Ascending aorta (tissue), 2 donors: ENCODE measurements at regions not wholly inside any gene's neighbourhood (a gene's known extent, or its start where the extent isn't known, plus 50 kb on each side); places are given as distances from the start of the nearest gene placed in this dataset.

ENCODE experiments used
- DNase-seq, 2 donors: peaks; one replicate each; pipeline ENCODE4 v3.0.0-alpha.2; 2019; ENCODE audit warnings: low spot score in 2 of 2
- H3K27ac ChIP-seq, 2 donors: fragments of 200-600 bp; sonication (generic); one replicate each; pipeline ENCODE4 v1.5.1; 2016 to 2017; ENCODE audit warnings: mild to moderate bottlenecking in 1 of 2
- H3K27me3 ChIP-seq: fragments of 200-600 bp; sonication (generic); one replicate; pipeline ENCODE4 v1.5.1; 2017
- H3K36me3 ChIP-seq, 2 donors: fragments of 200-600 bp; sonication (generic); one replicate each; pipeline ENCODE4 v1.5.1; 2016
- H3K4me1 ChIP-seq, 2 donors: fragments of 200-600 bp; sonication (generic); one replicate each; pipeline ENCODE4 v1.5.1; 2016 to 2017; ENCODE audit warnings: mild to moderate bottlenecking in 1 of 2
- H3K4me3 ChIP-seq, 2 donors: fragments of 200-600 bp; sonication (generic); one replicate each; pipeline ENCODE4 v1.5.1; 2016 to 2017; ENCODE audit warnings: mild to moderate bottlenecking in 1 of 2
- H3K9me3 ChIP-seq, 2 donors: fragments of 200-600 bp; sonication (generic); one replicate each; pipeline ENCODE4 v1.5.1; 2016
- CTCF ChIP-seq, 3 experiments: fragments of 200-600 bp in 2 of 3; fragments of 450-650 bp in 1 of 3; sonication (generic) in 2 of 3; IDR thresholded peaks; one replicate each; pipeline ENCODE4 v1.5.1; 2016 to 2019; ENCODE audit warnings: antibody characterized with exemption in 3 of 3, mild to moderate bottlenecking in 1 of 3, moderate library complexity in 1 of 3
- intact Hi-C: fragments of 100-400 bp; cut with DNase I; formaldehyde crosslinking; loops from one replicate; pipeline ENCODE4 v1.15.1; 2023

DNA sequence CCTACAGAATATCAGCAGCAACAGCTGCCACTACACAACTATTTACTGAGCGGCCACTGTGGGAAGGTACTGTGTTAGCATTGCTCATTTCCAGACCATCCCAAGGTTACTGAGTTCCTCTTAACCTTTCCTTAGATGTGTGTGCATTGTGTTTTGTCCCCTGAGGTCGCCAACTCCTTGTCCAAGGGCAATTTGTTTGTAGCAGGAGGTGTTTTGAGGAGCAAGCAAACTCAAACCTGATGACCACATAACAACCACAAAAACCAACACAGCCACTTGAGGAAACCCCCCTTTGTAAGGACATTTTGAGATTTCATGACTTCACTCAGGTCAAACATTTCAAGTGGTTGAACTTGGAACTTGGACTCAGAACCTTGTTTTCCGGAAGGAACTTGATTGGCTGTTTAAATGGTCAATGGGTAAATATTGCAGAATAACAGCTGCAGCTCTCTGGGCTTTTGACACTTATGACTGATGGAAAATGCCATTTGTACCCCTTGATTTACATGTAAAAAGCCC is 122.3 kb downstream of the MID1IP1 start:
- Histone ChIP-seq H3K9me3 (no peaks in the 10 kb centered on the region), H3K36me3 (no peaks in the 10 kb centered on the region), H3K27ac (no peak overlapping the region), H3K27me3 (no peaks in the 10 kb centered on the region), H3K4me3 (no peak overlapping the region), H3K4me1 (no peaks in the 10 kb centered on the region)
- DNase-seq, result no peak
- TF ChIP-seq CTCF (IDR thresholded peaks at IDR 0.05), result no peak
- intact Hi-C loops, result no loop called here

DNA sequence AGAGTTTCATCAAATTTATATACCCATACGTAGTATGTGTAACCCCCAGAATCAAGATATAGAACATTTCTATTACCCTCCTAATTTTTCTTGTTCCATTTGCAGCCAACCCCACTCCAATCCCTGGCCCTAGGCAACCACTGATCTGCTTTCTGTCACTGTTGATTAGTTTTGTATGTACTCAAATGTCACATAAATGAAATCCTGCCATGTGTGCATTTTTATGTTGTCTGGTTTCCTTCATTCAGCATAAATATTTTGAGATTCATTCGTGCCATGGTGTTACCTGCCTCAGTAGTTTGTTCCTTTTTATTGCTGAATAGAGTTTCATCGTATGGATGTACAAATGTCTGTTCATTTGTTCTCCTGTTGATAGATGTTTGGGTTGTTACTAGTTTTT is 126.3 kb downstream of the MID1IP1 start:
- peaks cover 0 to 5% of the 10 kb centered on the region in 2 donors for H3K4me1 ChIP-seq
- H3K27me3 ChIP-seq, result no peaks in the 10 kb centered on the region
- H3K4me3 ChIP-seq, result no peak overlapping the region
- no peaks in the 10 kb centered on the region for H3K9me3 ChIP-seq
- no peak for TF ChIP-seq CTCF (IDR thresholded peaks at IDR 0.05)
- DNase-seq, result no peak
- H3K27ac ChIP-seq, result no peak overlapping the region
- intact Hi-C loops, result loop anchor here (5.0 kb wide), 1 partner anchor 65 kb away; no protein-coding TSS in a partner anchor
- no peaks in the 10 kb centered on the region for H3K36me3 ChIP-seq

DNA sequence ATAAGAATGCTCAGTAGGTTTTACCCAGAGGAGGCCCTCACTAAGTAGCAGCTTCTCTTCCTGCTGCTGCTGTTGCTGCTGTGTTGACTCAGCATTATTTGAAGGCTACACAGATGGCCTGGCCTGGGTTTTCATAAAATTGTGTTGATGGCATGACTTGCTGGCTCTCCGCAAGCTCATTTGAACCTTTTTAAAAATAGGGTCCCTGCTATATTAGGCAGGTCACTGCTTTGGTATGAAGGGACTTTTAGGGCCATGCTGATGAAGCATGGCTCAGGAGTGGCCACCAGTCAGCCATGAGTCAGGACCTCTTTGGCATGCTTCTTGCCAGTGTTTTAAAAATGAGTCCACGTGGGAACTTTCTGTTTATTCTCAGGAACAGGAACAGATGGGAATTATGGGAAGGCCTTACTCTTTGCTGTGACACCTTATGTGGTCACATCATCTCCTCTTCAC is 128.7 kb downstream of the MID1IP1 start:
- no peak for TF ChIP-seq CTCF (IDR thresholded peaks at IDR 0.05)
- peak; percentile 14 to 81 for DNase-seq
- no peak overlapping the region for H3K4me3 ChIP-seq
- intact Hi-C loops, result loop anchor here (2.0 to 5.0 kb wide), 2 partner anchors 68 to 129 kb away; partner anchors contain the start of gene MID1IP1
- H3K27me3 ChIP-seq, result no peaks in the 10 kb centered on the region
- H3K27ac ChIP-seq, result peak overlapping the region; percentile 56 to 64
- H3K36me3 ChIP-seq, result no peaks in the 10 kb centered on the region
- H3K9me3 ChIP-seq, result no peaks in the 10 kb centered on the region
- peaks cover 0 to 5% of the 10 kb centered on the region in 2 donors for H3K4me1 ChIP-seq

GRCh38 chrX:38930474-38930873 is 129.2 kb downstream of the MID1IP1 start:
- no peak for TF ChIP-seq CTCF (IDR thresholded peaks at IDR 0.05)
- Histone ChIP-seq H3K27me3 (no peaks in the 10 kb centered on the region), H3K4me3 (no peak overlapping the region), H3K36me3 (no peaks in the 10 kb centered on the region), H3K4me1 (peaks cover 0 to 5% of the 10 kb centered on the region in 2 donors), H3K27ac (peak overlapping the region; percentile 48 to 60), H3K9me3 (no peaks in the 10 kb centered on the region)
- intact Hi-C loops, result loop anchor here (2.0 kb wide), 1 partner anchor 130 kb away; the partner anchor contains the start of gene MID1IP1
- no peak for DNase-seq

GRCh38 chrX:38935561-38935960 is 134.3 kb downstream of the MID1IP1 start:
- no peak for DNase-seq
- Histone ChIP-seq H3K27ac (no peak overlapping the region), H3K36me3 (no peaks in the 10 kb centered on the region), H3K4me3 (no peak overlapping the region), H3K4me1 (no peaks in the 10 kb centered on the region), H3K9me3 (no peaks in the 10 kb centered on the region), H3K27me3 (no peaks in the 10 kb centered on the region)
- TF ChIP-seq CTCF (IDR thresholded peaks at IDR 0.05), result no peak
- intact Hi-C loops, result no loop called here

DNA sequence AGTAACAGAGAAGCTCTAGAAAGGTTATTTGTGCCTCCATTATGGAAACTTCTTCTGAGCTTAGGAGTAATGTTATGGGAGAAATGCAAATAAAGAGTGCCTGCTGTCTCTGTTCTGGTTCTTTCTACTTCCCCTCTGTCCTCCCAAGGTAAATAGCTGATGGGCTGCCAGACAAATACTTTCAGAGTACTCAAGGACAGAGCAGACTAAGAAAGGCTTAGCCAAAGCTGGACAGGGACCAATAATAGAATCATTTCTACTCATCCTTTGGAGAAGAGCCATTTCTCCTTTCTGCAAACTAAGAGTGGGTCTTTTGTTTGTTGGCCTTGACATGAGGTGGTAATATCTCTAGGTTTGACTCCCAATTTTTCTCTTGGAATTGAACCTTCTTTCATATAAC is 136.1 kb downstream of the MID1IP1 start:
- TF ChIP-seq CTCF (IDR thresholded peaks at IDR 0.05), result no peak
- intact Hi-C loops, result no loop called here
- Histone ChIP-seq H3K27ac (no peak overlapping the region), H3K4me1 (no peaks in the 10 kb centered on the region), H3K4me3 (no peak overlapping the region), H3K27me3 (no peaks in the 10 kb centered on the region), H3K36me3 (no peaks in the 10 kb centered on the region), H3K9me3 (no peaks in the 10 kb centered on the region)
- no peak for DNase-seq
